Psoas muscle (tissue), 7 donors: ENCODE measurements at regions not wholly inside any gene's neighbourhood (a gene's known extent, or its start where the extent isn't known, plus 50 kb on each side); places are given as distances from the start of the nearest gene placed in this dataset.
"Not testable (repeated sequence)": the region's sequence is repeated elsewhere in the genome, so short reads cannot be mapped to it uniquely, and the experiment has no call there.

ENCODE experiments used
- ATAC-seq, 4 donors: fragments of 200-7000 bp; cut with Tn5 transposase; one replicate each; pipeline ENCODE4 v1.9.1; 2020; ENCODE audit warnings: moderate library complexity in 3 of 4, mild to moderate bottlenecking in 2 of 4
- DNase-seq, 2 donors: peaks; one replicate each; pipeline ENCODE4 v3.0.0-alpha.2; 2020
- H3K27ac ChIP-seq: fragments of 200-600 bp; one replicate; pipeline ENCODE4 v1.8.0; 2022
- H3K27me3 ChIP-seq, 3 donors: fragments of 200-600 bp in 1 of 3; one replicate each; pipeline versions ENCODE4 v1.6.1 to v1.8.0; 2013 to 2022; ENCODE audit warnings: low read length in 2 of 3, mild to moderate bottlenecking in 2 of 3, moderate library complexity in 1 of 3; ENCODE audit not compliant: insufficient read depth in 3 of 3
- H3K36me3 ChIP-seq, 2 donors: fragments of 200-600 bp in 1 of 2; one replicate each; pipeline versions ENCODE4 v1.6.1 to v1.8.0; 2013 to 2022; ENCODE audit warnings: low read depth in 1 of 2, mild to moderate bottlenecking in 1 of 2, moderate library complexity in 1 of 2; ENCODE audit not compliant: insufficient read depth in 1 of 2
- H3K4me1 ChIP-seq: fragments of 200-600 bp; one replicate; pipeline ENCODE4 v1.8.0; 2022
- H3K4me3 ChIP-seq: fragments of 200-600 bp; one replicate; pipeline ENCODE4 v1.8.0; 2022; ENCODE audit warnings: mild to moderate bottlenecking
- H3K9me3 ChIP-seq: fragments of 200-600 bp; one replicate; pipeline ENCODE4 v1.8.0; 2022
- CTCF ChIP-seq: fragments of 200-600 bp; IDR thresholded peaks from one replicate; pipeline ENCODE4 v1.8.0; 2022; ENCODE audit warnings: antibody characterized with exemption
- WGBS, 3 donors: extraction: QIAGEN DNeasy Blood & Tissue Kit; methylation state at CpG; one replicate each; pipeline versions ENCODE4 v1.1.6 to v1.1.7; 2013; 5-methylcytosine and 5-hydroxymethylcytosine counted together
- intact Hi-C, 2 donors: fragments of 100-400 bp; cut with DNase I; formaldehyde crosslinking; loops; one replicate each; pipeline versions ENCODE4 v1.11.0 to v1.14.2; 2022
- donor health status: healthy with polysubstance abuse.
- donor health status: DM: no; HTN: no; CAD: no; lungs with moderate emphysema.
- donor health status: Bipolar disorder and iron deficiency.
- donor health status: healthy.
- donor health status: DM: yes; HTN: yes; CAD: no.
- donor health status: DM: no; HTN: no; CAD: no.
- donor health status: DM: yes; HTN: yes; CAD: no.

GRCh38 chr5:125070961-125071360 lies 324.5 kb upstream of the ZNF608 start:
- H3K36me3 ChIP-seq = no peaks in the 10 kb centered on the region
- no peaks in the 10 kb centered on the region for H3K27me3 ChIP-seq
- ATAC-seq = no peak
- DNase-seq = no peak
- H3K4me3 ChIP-seq = no peak overlapping the region
- intact Hi-C loops = no loop called here
- H3K9me3 ChIP-seq = peaks cover 12% of the 10 kb centered on the region
- peaks cover under 1% of the 10 kb centered on the region for H3K4me1 ChIP-seq
- no peak for TF ChIP-seq CTCF
- WGBS, 3 donors = 76 to 84% (median 83%) methylated on average over 3 of the region's 3 CpGs
- H3K27ac ChIP-seq = no peak overlapping the region

GRCh38 chr5:125073090-125073489 lies 326.7 kb upstream of the ZNF608 start:
- Histone ChIP-seq H3K9me3 (peaks cover 12% of the 10 kb centered on the region), H3K36me3 (no peaks in the 10 kb centered on the region), H3K4me3 (no peak overlapping the region), H3K27me3 (no peaks in the 10 kb centered on the region), H3K27ac (no peak overlapping the region), H3K4me1 (no peaks in the 10 kb centered on the region)
- DNase-seq = no peak
- no peak for TF ChIP-seq CTCF
- WGBS, 3 donors = 78 to 84% (median 83%) methylated on average over 1 of the region's 1 CpG
- intact Hi-C loops = no loop called here
- ATAC-seq = no peak

- intact Hi-C loops = no loop called here
- DNase-seq = no peak
These were observed 329.1 kb upstream of the ZNF608 start for GRCh38 chr5:125075567-125075966.

GRCh38 chr5:125079028-125079427 lies 332.6 kb upstream of the ZNF608 start:
- 93 to 96% (median 95%) methylated on average over 5 of the region's 5 CpGs for WGBS, 3 donors
- H3K27ac ChIP-seq, H3K36me3 ChIP-seq, intact Hi-C loops, H3K4me3 ChIP-seq, DNase-seq, H3K27me3 ChIP-seq, H3K9me3 ChIP-seq, ATAC-seq, H3K4me1 ChIP-seq: not testable (repeated sequence)

More at GRCh38 chr5:125075567-125075966, 329.1 kb upstream of the ZNF608 start:
- 81 to 89% (median 86%) methylated on average over 2 of the region's 2 CpGs for WGBS, 3 donors
- H3K4me3 ChIP-seq = no peak overlapping the region
- no peaks in the 10 kb centered on the region for H3K27me3 ChIP-seq
- H3K4me1 ChIP-seq = no peaks in the 10 kb centered on the region
- H3K36me3 ChIP-seq = no peaks in the 10 kb centered on the region
- TF ChIP-seq CTCF = no peak
- peaks cover 12% of the 10 kb centered on the region for H3K9me3 ChIP-seq
- H3K27ac ChIP-seq = no peak overlapping the region
- ATAC-seq = no peak

- H3K4me3 ChIP-seq = no peak overlapping the region
- no peak for TF ChIP-seq CTCF
- DNase-seq = no peak
- no peak overlapping the region for H3K27ac ChIP-seq
- H3K27me3 ChIP-seq = no peaks in the 10 kb centered on the region
- WGBS, 3 donors = 71 to 80% (median 76%) methylated on average over 3 of the region's 3 CpGs
- no peaks in the 10 kb centered on the region for H3K9me3 ChIP-seq
- no peaks in the 10 kb centered on the region for H3K36me3 ChIP-seq
- no peak for ATAC-seq
- no peaks in the 10 kb centered on the region for H3K4me1 ChIP-seq
- intact Hi-C loops = no loop called here
These were observed 334.7 kb upstream of the ZNF608 start for GRCh38 chr5:125081101-125081500.
